ENCODE measurements at regions not wholly inside any gene's neighbourhood (a gene's known extent, or its start where the extent isn't known, plus 50 kb on each side); places are given as distances from the start of the nearest gene placed in this dataset.

DNA sequence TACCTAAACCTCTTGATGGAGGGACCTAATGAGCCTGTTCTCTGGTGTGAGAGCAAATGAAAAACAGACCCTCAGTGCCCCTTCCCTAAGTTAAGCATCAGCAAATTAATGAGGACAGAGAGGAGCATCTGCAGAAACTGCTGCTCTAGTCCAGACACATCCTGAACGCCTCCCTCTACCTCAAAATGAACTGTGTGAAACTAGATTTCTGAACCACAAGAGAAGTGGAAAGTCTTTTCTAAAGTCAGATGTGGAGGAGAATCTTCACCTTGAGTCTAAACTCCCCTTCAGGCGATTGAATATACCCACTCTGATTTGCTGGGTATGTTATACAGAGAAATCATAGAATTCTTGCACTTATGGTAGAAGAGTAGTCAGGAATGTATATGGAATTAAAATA lies 104.4 kb upstream of the AMZ2 start (continued):
- TF ChIP-seq, protein P1, sequence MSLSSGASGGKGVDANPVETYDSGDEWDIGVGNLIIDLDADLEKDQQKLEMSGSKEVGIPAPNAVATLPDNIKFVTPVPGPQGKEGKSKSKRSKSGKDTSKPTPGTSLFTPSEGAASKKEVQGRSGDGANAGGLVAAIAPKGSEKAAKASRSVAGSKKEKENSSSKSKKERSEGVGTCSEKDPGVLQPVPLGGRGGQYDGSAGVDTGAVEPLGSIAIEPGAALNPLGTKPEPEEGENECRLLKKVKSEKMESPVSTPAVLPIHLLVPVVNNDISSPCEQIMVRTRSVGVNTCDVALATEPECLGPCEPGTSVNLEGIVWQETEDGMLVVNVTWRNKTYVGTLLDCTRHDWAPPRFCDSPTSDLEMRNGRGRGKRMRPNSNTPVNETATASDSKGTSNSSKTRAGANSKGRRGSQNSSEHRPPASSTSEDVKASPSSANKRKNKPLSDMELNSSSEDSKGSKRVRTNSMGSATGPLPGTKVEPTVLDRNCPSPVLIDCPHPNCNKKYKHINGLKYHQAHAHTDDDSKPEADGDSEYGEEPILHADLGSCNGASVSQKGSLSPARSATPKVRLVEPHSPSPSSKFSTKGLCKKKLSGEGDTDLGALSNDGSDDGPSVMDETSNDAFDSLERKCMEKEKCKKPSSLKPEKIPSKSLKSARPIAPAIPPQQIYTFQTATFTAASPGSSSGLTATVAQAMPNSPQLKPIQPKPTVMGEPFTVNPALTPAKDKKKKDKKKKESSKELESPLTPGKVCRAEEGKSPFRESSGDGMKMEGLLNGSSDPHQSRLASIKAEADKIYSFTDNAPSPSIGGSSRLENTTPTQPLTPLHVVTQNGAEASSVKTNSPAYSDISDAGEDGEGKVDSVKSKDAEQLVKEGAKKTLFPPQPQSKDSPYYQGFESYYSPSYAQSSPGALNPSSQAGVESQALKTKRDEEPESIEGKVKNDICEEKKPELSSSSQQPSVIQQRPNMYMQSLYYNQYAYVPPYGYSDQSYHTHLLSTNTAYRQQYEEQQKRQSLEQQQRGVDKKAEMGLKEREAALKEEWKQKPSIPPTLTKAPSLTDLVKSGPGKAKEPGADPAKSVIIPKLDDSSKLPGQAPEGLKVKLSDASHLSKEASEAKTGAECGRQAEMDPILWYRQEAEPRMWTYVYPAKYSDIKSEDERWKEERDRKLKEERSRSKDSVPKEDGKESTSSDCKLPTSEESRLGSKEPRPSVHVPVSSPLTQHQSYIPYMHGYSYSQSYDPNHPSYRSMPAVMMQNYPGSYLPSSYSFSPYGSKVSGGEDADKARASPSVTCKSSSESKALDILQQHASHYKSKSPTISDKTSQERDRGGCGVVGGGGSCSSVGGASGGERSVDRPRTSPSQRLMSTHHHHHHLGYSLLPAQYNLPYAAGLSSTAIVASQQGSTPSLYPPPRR (CRISPR knock-in tag; IDR thresholded peaks at IDR 0.05; ENCODE audit: borderline replicate concordance) = no peak

DNA sequence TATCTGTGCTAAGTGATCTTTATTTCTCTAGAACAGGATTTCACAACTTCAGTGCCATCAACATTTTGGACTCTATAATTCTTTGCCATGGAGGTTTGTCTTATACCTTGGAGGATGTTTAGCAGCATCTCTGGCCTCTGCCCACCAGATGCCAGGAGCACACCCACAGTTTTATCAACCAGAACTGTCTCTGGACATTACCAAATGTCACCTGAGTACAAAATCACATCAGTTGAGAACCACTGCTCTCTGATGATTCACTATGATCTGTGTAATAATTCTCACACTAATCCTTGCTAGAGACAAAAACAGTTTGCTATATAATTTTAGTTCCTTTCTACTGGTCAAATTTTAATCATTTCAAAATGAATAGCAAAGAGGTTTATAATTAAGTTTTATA lies 102.8 kb upstream of the AMZ2 start:
- in situ Hi-C loops (cut with HindIII; ENCODE audit: extremely low pct_ligation_motif_present, low pct_unique_long_range_greater_than_20kb) = no loop called here
- no TSS peak for BruUV-seq (replicated peaks)
- no peak for TF ChIP-seq RBFOX2 (IDR thresholded peaks at IDR 0.05; ENCODE audit: low read depth, low read length)
- TF ChIP-seq ZMYM4 (CRISPR knock-in tag; IDR thresholded peaks at IDR 0.05) = no peak
- TF ChIP-seq U2AF2 (IDR thresholded peaks at IDR 0.05; ENCODE audit: low read depth, low read length) = no peak
- no peak for TF ChIP-seq NR2F1 (CRISPR knock-in tag; IDR thresholded peaks at IDR 0.05)
- no peak for TF ChIP-seq TCF12 (IDR thresholded peaks at IDR 0.05)
- no peak for TF ChIP-seq TCF12 (CRISPR knock-in tag; IDR thresholded peaks at IDR 0.05)
- TF ChIP-seq MYNN (CRISPR knock-in tag; IDR thresholded peaks at IDR 0.05; ENCODE audit: low read depth) = no peak
- TF ChIP-seq NR3C1 (CRISPR knock-in tag; IDR thresholded peaks at IDR 0.05) = no peak
- no peak for TF ChIP-seq ARNTL (CRISPR knock-in tag; IDR thresholded peaks at IDR 0.05)
- no peak for TF ChIP-seq MTF1 (CRISPR knock-in tag; IDR thresholded peaks at IDR 0.05)
- TF ChIP-seq PHF8 (CRISPR knock-in tag; IDR thresholded peaks at IDR 0.05) = no peak
- no peak for TF ChIP-seq ZNF207 (IDR thresholded peaks at IDR 0.05; ENCODE audit: borderline replicate concordance)
- TF ChIP-seq HOXA7 (CRISPR knock-in tag; IDR thresholded peaks at IDR 0.05) = no peak
- TF ChIP-seq, protein P2, sequence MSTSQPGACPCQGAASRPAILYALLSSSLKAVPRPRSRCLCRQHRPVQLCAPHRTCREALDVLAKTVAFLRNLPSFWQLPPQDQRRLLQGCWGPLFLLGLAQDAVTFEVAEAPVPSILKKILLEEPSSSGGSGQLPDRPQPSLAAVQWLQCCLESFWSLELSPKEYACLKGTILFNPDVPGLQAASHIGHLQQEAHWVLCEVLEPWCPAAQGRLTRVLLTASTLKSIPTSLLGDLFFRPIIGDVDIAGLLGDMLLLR (CRISPR knock-in tag; IDR thresholded peaks at IDR 0.05) = no peak

More for the DNA sequence above, 102.8 kb upstream of the AMZ2 start:
- Histone ChIP-seq H4K20me1 (ENCODE audit: insufficient read depth, low read length) (no peaks in the 10 kb centered on the region), H3K79me2 (ENCODE audit: insufficient read depth, low read length) (no peaks in the 10 kb centered on the region), H3K4me2 (ENCODE audit: low read depth, low read length) (no peak overlapping the region), H3K27me3 (ENCODE audit: control insufficient read depth in 1 of 2, insufficient read depth in 2 of 2, low read length in 2 of 2) (no peaks in the 10 kb centered on the region), H3K9ac (ENCODE audit: insufficient read depth, low read depth, low read length) (no peak overlapping the region), H2AFZ (ENCODE audit: low read length) (no peak overlapping the region), H3K27ac (ENCODE audit: extremely low read length, insufficient read depth, low read length) (no peak overlapping the region), H3K4me3 (replicated peaks in 1 of 3; ENCODE audit: insufficient read depth in 1 of 3, low read depth in 2 of 3, low read length in 3 of 3) (no peak overlapping the region), H3K4me1 (ENCODE audit: insufficient read depth, low read length) (no peaks in the 10 kb centered on the region), H3K36me3 (replicated peaks in 1 of 2; ENCODE audit: control insufficient read depth in 1 of 2, insufficient read depth in 2 of 2, low read length in 2 of 2) (no peaks in the 10 kb centered on the region), H3K9me3 (ENCODE audit: low read length) (no peaks in the 10 kb centered on the region)
- ChIA-PET POLR2A (no interaction called here), CTCF (ENCODE audit: low intra/inter-chr PET ratio, low total read pairs) (no interaction called here)
- ATAC-seq (no peak), DNase-seq (ENCODE audit: low spot score) (no peak), FAIRE-seq (no peak)
- intact Hi-C loops (cut with micrococcal nuclease; ENCODE audit: unreplicated experiment) = no loop called here

All from HepG2 (cell line).